ENCODE measurements at regions not wholly inside any gene's neighbourhood (a gene's known extent, or its start where the extent isn't known, plus 50 kb on each side); places are given as distances from the start of the nearest gene placed in this dataset.

GRCh38 chr5:24235946-24236345 is 408.8 kb downstream of the CDH10 start:
- no peaks in the 10 kb centered on the region for H3K9me3 Mint-ChIP-seq (ENCODE audit: unreplicated experiment)
- no peak for DNase-seq
- no peaks in the 10 kb centered on the region for H3K9me3 ChIP-seq
- peaks cover 13% of the 10 kb centered on the region for H3K4me1 Mint-ChIP-seq (ENCODE audit: low read depth, unreplicated experiment)
- no peak overlapping the region for H3K4me3 ChIP-seq (ENCODE audit: low read depth, low read length)
- H3K27me3 Mint-ChIP-seq (ENCODE audit: insufficient read depth, unreplicated experiment) = peaks cover 5% of the 10 kb centered on the region
- H3K36me3 ChIP-seq (ENCODE audit: control insufficient read depth, insufficient read depth, low read length) = no peaks in the 10 kb centered on the region
- CTCF ChIA-PET = no interaction called here
- H3K27me3 ChIP-seq (replicated peaks; ENCODE audit: control insufficient read depth, insufficient read depth, low read length) = no peaks in the 10 kb centered on the region
- BruUV-seq (replicated peaks) = no TSS peak
- no peaks in the 10 kb centered on the region for H3K36me3 Mint-ChIP-seq (ENCODE audit: insufficient read depth, unreplicated experiment)
- no peak for TF ChIP-seq CTCF (IDR thresholded peaks at IDR 0.05; ENCODE audit: insufficient read depth in 1 of 2, low read depth in 1 of 2, low read length in 1 of 2, severe bottlenecking in 1 of 2, unreplicated experiment in 1 of 2)
- intact Hi-C loops (cut with micrococcal nuclease; ENCODE audit: unreplicated experiment) = no loop called here
- H3K4me1 ChIP-seq = no peaks in the 10 kb centered on the region; the same call in 1 of the 2 replicates
- POLR2A ChIA-PET = no interaction called here
- H3K27ac Mint-ChIP-seq (ENCODE audit: unreplicated experiment) = no peak overlapping the region
- no peak overlapping the region for H3K4me3 Mint-ChIP-seq (ENCODE audit: unreplicated experiment)

- H3K4me3 Mint-ChIP-seq (ENCODE audit: unreplicated experiment) = no peak overlapping the region
- no peak overlapping the region for H3K4me3 ChIP-seq (ENCODE audit: low read depth, low read length)
- no peak overlapping the region for H3K27ac Mint-ChIP-seq (ENCODE audit: unreplicated experiment)
- no peaks in the 10 kb centered on the region for H3K9me3 ChIP-seq
- no peaks in the 10 kb centered on the region for H3K27me3 ChIP-seq (replicated peaks; ENCODE audit: control insufficient read depth, insufficient read depth, low read length)
- H3K4me1 ChIP-seq = no peaks in the 10 kb centered on the region
- peaks cover 3% of the 10 kb centered on the region for H3K27me3 Mint-ChIP-seq (ENCODE audit: insufficient read depth, unreplicated experiment)
- no peak for DNase-seq
- ChIA-PET POLR2A (no interaction called here), CTCF (no interaction called here)
- no peak for TF ChIP-seq CTCF (IDR thresholded peaks at IDR 0.05; ENCODE audit: insufficient read depth in 1 of 2, low read depth in 1 of 2, low read length in 1 of 2, severe bottlenecking in 1 of 2, unreplicated experiment in 1 of 2)
- H3K4me1 Mint-ChIP-seq (ENCODE audit: low read depth, unreplicated experiment) = no peaks in the 10 kb centered on the region
- BruUV-seq (replicated peaks) = no TSS peak
- no peaks in the 10 kb centered on the region for H3K36me3 Mint-ChIP-seq (ENCODE audit: insufficient read depth, unreplicated experiment)
- intact Hi-C loops (cut with micrococcal nuclease; ENCODE audit: unreplicated experiment) = no loop called here
- no peaks in the 10 kb centered on the region for H3K36me3 ChIP-seq (ENCODE audit: control insufficient read depth, insufficient read depth, low read length)
- no peaks in the 10 kb centered on the region for H3K9me3 Mint-ChIP-seq (ENCODE audit: unreplicated experiment)
These were observed 399.0 kb downstream of the CDH10 start for GRCh38 chr5:24245821-24246220.

GRCh38 chr5:24264547-24264946 is 380.2 kb downstream of the CDH10 start:
- Histone ChIP-seq H3K4me1 (peaks cover 9% of the 10 kb centered on the region), H3K4me3 (ENCODE audit: low read depth, low read length) (no peak overlapping the region), H3K9me3 (no peaks in the 10 kb centered on the region), H3K27me3 (replicated peaks; ENCODE audit: control insufficient read depth, insufficient read depth, low read length) (no peaks in the 10 kb centered on the region), H3K36me3 (ENCODE audit: control insufficient read depth, insufficient read depth, low read length) (no peaks in the 10 kb centered on the region)
- no TSS peak for BruUV-seq (replicated peaks)
- ChIA-PET CTCF (no interaction called here), POLR2A (no interaction called here)
- no peaks in the 10 kb centered on the region for H3K27me3 Mint-ChIP-seq (ENCODE audit: insufficient read depth, unreplicated experiment)
- H3K4me1 Mint-ChIP-seq (ENCODE audit: low read depth, unreplicated experiment) = peaks cover 9% of the 10 kb centered on the region
- DNase-seq = no peak
- no peak overlapping the region for H3K27ac Mint-ChIP-seq (ENCODE audit: unreplicated experiment)
- intact Hi-C loops (cut with micrococcal nuclease; ENCODE audit: unreplicated experiment) = no loop called here
- no peak for TF ChIP-seq CTCF (IDR thresholded peaks at IDR 0.05; ENCODE audit: insufficient read depth in 1 of 2, low read depth in 1 of 2, low read length in 1 of 2, severe bottlenecking in 1 of 2, unreplicated experiment in 1 of 2)
- H3K9me3 Mint-ChIP-seq (ENCODE audit: unreplicated experiment) = no peaks in the 10 kb centered on the region
- no peaks in the 10 kb centered on the region for H3K36me3 Mint-ChIP-seq (ENCODE audit: insufficient read depth, unreplicated experiment)
- no peak overlapping the region for H3K4me3 Mint-ChIP-seq (ENCODE audit: unreplicated experiment)

Data from Caco-2 (cell line).